NCI-H1417 (cell line): ENCODE measurements at regions not wholly inside any gene's neighbourhood (a gene's known extent, or its start where the extent isn't known, plus 50 kb on each side); places are given as distances from the start of the nearest gene placed in this dataset.
A peak's percentile ranks its signal among the peaks of the same experiment; 100 is the strongest.
"Not testable (repeated sequence)": the region's sequence is repeated elsewhere in the genome, so short reads cannot be mapped to it uniquely, and the experiment has no call there.

ENCODE experiments used
- DNase-seq, 3 experiments: peaks; one replicate each; lab custom pipeline; 2025; lab: John Stamatoyannopoulos, UW

DNA sequence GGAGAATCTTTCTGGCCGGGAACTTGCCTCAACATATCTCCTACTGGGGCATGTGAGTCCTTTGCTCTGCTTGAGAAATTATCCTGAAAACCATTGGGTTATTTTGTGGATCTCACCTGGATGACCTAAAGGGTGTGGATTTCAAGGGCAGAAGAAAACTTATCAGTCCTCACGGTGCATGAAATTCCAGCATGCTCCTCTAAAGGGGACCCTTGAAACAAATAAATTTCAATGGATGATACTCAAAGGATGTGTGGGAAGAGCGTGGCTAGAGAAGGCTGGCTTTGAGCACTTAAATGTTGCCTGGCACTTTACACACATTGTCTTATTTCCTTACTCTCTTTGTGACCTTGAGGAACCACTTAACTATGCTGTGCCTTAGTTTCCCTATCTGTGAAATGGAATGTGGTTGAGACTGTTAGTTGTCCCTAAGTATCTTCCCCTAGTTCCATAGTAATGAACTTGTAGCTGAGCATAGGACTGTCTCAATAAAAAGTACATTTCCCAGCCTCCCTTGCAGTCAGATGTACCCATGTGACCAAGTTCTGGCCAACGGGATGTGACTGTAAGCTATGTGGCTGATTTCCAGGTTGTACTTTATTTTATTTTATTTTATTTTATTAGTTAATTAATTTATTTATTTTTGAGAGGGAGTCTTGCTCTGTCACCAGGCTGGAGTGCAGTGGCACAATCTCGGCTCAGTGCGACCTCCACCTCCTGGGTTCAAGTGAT is 81.9 kb upstream of the PTPN1 start:
- no peak for DNase-seq

DNA sequence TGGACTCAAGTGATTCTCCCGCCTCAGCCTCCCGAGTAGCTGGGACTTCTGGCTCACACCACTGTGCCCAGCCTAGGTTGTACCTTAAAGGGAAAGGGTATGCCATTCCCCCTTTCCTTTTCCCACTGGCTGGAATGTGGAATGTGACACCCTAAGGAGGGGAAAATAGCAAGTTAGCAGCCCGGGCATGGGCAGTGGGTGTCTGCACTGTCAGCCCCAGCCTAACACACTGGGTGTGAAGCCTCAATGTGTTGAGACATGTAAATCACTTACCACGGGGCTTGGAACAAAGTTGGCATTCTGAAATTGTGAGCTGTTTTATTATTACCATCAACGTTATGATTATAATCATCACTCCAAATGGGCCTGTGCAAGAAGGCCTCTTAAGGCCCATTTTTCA is 80.8 kb upstream of the PTPN1 start:
- no peak for DNase-seq

DNA sequence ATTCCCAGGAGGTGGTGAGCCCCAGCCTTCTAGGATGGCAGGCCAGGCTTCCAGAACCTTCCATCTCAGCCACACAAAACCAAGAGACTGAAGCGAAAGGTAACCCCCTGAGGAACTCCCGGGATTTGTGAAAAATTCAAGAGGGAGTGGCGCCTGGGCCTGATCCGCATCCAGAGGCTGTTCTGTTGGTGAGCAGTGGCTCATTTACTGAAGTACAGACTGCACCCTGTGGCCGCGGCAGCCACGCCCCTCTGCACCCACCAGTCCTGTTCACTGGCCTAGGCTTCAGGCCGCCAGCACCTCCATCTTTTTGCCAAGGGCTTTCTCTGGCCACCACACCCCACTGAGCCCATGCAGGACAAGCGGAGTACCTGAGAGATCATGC is 79.1 kb upstream of the PTPN1 start:
- DNase-seq, result no peak

DNA sequence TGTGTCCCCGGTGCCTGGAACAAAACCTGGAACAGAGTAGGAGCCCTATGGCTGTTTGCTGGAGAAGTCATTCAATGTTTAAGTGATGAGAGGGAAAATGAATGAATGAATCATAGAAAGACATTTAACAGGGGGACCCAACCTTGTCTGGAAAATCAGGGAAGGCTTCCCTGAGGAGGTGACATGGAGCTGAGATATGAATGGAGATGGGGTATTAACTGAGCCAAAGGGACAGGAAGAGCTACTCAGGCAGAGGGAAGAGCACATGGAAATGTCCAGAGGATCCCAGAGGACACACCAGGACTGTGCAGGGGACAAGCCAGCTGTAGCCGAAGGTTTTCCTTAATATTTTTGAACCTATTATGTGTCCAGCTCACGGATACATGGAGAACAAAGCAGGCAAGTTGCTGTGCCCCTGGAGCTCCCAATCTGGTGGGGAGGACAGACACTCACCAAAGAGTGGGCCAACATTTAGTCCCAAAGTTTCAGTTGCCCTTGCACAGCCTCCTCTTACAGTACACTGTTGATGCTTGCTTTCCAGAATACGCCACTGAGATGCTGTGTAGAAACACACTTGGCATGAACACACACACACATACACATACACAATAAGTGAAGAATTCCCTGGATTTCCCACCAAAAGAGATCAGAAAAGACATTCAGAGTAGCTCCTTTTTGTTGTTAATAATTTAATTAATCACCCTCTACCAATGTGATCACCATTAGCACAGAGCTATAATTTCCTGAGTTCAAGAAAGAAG is 77.0 kb upstream of the PTPN1 start:
- no peak for DNase-seq

DNA sequence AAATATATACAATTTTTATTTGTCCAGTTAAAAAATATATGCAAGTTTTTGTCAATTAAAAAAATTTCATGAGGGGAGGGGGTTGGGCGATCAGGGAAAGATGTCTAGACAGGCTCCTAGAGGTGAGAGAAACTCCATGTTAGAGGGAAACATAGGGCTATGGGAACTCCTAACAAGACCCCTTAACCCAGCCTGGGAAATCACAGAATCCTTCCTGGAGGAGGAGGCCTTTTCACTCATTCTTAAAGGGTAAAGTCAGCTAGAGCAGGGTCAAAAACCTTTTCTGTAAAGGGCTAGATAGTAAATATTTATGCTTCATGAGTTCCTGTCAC is 75.9 kb upstream of the PTPN1 start:
- no peak for DNase-seq

DNA sequence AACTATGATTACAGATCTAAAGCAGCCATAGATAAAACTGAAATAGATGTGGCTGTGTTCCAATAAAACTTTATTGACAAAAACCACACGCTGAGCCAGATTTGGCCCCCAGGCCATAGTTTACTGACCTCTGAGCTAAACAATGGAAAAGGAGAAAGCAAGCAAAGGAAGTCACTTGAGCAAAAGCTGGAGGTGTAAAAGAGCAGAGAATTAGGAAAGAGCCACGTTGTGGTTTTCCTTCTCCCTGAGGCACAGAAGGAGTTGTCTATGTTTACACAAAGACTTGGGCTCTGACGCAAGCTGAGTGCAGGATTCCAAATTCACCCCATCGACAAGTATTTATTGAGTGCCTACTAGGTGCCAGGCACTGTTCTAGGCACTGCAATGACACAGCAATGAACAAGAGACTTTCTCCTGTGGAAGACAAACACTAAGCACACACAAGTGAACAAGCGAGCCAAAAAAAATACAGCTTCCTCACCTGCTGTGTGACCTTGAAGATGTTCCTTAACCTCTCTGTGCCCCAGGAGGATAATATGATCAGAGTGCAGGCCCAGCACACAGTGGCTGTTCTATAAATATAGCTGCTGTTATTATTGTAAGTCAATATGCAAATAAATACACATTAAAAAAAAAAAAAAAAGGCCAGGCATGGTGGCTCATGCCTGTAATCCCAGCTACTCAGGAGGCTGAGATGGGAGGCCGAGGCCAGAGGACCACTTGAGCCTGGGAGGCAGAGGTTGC is 75.4 kb upstream of the PTPN1 start:
- DNase-seq, result no peak

DNA sequence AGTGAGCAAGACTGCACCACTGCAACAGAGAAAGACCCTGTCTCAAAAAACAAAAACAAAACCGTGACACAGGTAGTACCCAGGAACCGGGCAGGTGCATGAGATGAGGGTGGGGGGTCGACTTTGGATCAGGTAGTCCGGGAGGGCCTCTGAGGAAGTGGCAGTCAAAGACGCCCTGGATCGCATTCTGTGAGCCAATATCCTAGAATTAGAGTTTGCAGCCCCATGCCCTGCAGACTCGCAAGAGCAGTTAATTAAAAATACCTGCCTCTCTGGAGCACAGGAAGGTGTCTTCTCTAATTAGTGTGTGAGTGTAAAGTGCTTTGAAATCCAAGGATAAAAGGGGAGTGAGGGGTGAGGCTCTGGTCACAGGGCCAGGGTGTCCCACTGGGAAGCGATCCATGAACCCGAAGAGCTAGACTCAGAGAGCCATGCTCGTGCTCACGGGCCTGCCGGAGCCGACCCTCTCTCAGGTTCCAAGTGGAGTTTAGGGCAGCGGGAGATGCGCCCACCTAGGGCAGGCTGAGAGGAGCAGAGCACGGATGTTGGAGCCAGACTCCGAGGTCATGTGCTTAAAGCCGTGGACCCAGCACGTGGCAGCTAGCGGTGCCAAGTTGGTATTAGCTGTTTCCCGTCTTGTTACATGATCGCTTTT is 74.7 kb upstream of the PTPN1 start:
- no peak for DNase-seq

DNA sequence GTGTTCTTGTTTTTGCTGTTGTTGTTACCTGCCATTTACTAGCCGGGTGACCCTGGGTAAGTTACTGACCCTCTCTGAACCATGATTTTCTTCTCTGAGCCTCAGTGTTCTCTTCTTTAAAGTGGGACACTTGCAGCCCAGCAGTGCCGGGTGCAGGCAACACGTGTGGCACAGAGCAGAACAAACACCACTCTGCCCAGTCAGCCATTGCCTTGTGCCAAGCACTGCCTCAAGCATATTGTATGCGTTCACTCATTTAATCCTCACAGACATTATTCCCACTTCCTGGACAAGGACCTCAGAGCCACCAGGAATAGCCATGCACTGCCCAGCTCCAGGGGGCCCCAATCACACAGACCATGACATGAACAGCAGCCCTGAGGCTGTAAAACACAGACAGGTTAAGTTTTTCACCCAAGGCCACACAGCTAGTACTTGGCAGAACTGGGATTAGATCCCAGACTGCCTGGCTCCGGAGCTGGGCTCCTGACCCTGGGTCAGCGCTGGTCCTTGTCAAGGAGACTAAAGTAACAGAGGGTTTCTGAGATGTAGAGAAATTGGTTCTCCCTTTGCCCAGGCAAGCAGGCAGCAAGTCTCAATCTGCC is 74.0 kb upstream of the PTPN1 start:
- no peak for DNase-seq

DNA sequence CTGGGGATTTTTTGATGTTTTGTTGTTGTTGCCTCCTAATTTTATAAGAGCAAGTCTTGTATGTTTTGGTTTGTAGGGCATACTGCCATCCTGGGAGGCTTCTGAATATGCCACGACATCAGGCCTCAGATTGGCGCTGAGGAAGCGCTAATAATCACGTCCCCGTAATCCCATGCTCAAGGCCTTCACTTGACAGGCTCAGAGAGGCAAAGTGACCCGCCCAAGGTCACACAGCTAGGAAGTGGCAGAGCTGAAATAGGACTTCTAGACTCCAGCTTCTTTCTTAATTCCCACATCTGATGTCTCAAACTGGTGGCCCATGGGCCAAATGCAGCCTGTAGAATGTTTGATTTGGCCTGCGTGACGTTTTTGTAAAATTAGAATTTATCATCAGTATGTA is 73.5 kb upstream of the PTPN1 start:
- DNase-seq, result no peak

DNA sequence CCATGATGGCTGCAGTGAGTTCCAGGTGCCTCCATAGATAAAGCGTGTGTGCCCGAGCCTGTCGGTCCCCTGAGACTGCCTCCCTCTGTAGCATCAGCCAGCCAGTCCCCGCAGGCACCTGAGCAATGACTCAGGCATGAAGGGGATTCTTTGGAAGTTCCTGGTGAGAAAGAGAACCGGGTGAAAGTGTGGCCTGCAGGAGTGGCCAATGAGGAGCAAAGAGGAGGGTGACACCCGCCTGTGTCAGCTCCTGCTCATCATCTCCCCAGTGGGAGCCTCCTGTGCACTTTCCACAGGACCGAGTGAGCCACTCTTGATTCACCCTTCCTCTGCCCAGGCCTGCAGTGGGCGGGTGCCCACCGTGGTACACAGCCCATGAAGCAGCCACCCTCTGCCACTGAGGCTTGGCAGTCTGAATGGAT is 71.2 kb upstream of the PTPN1 start:
- DNase-seq, result no peak

DNA sequence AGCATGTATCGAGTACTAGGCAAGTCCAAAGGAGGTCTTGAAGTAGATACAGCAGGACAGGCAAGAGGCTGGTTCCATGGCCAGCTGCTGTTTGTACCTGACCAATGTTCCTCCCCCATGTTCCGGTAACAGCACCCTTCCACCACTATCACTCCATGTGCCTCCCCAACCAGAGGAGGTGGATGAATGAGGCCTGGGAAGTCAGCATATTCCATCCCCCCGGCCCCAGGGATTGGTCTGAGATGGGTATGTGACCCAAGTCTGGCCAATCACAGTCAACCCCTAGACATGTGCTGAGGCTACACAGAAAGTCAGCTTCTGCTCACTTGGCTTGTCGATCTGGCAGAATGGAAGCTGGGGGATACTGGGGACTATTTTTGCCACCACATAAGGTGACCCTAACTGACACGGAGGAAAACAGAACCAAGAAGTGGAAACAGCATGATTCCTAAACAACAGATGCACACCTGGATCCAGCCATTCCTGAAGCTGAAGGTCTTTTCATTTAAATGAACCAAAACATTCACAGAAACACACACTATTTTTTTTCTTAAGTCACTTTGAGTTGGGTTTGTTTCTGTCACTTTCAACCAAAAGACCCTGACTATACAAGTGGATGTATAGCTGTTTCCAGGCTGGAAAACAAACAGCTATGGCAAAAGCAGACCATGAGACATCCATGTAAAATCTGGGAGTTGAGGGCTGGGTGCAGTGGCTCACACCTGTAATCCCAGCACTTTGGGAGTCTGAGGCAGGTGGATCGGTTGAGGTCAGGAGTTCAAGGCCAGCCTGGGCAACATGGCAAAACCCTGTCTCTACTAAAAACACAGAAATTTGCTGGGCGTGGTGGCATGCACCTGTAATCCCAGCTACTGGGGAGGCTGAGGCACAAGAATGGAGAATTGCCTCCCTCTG is 70.4 kb upstream of the PTPN1 start:
- no peak for DNase-seq

DNA sequence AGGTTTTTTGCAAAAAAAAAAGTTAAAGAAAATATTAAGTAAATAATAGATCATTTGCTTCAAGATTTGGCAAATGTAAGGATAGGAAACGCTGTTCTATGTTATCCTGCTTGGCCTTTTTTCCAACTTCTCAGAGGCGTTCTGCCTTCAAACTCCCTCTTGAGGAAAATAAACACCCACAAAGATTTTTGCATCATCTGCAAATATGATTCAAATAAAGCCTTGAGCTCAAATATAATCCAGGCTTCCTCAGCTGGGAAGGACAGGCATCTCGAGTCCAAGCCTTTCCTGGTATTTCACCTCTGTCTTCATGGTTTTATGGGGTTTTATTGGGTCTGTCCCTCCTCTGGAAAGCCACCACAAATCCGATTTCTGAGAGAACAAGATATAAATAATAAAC is 67.7 kb upstream of the PTPN1 start:
- no peak for DNase-seq

DNA sequence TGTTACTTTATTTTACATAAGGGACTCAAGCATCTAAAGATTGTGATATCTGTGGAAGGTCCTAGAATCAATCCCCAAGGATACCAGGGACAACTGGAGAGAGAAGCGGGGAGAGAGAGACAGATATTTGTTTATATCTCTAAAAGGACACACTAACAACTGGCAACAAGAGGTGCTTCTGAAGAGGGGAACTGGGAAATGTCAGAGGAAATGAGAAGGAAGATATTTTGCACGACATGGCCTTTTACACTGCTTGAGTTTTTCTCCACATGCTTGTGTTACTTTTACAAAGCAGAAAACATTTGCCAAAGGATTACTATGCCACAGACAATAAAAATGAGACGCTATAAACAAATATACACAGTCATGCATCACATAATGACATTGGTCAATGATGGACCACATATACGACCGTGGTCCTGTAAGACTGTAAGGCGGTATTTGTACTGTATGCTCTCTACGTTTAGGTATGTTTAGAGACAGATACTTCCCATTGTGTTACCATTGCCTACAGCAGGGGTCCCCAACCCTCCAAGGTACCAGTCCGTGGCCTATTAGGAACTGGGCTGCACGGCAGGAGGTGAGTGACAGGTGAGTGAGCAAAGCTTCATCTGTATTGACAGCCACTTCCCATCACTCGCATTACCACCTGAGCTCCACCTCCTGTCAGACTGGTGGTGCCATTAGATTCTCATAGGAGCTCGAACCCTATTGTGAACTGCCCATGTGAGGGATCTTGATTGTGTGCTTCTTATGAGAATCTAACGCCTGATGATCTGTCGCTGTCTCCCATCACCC is 64.6 kb upstream of the PTPN1 start:
- DNase-seq, result peak in 1 of 3 experiments; percentile 25

DNA sequence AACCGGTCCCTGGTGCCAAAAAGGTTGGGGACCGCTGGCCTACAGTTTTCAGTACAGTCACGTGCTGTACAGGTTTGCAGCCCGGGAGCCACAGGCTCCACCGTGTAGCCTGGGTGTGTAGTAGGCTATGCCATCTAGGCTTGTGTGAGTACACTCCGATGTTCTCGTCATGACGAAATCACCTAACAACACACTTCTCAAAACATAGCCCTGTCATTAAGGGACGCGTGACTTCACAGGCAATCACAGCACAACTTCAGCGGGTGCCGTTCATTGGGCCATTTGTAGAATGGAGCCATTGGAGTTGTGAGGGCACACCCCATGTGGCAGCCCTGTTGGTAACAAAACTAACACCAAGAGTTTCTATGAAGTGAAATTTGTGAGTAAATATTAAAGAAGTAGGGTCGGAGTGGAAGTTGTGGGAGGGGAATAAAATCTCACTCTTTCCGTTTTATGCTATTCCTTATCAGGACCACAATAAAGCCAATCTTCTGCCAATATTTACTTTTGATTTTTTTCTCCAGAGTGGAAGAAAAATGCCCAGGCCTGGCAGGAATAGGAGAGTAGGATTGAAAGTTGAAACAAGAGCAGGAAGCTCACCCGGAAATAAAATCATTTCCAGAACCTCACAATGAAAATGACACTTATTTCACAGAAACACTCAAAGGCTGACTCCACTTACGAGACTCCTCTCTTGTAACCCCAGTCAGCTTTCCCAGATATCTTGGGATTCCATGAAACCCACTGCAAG is 63.7 kb upstream of the PTPN1 start:
- DNase-seq, result no peak

DNA sequence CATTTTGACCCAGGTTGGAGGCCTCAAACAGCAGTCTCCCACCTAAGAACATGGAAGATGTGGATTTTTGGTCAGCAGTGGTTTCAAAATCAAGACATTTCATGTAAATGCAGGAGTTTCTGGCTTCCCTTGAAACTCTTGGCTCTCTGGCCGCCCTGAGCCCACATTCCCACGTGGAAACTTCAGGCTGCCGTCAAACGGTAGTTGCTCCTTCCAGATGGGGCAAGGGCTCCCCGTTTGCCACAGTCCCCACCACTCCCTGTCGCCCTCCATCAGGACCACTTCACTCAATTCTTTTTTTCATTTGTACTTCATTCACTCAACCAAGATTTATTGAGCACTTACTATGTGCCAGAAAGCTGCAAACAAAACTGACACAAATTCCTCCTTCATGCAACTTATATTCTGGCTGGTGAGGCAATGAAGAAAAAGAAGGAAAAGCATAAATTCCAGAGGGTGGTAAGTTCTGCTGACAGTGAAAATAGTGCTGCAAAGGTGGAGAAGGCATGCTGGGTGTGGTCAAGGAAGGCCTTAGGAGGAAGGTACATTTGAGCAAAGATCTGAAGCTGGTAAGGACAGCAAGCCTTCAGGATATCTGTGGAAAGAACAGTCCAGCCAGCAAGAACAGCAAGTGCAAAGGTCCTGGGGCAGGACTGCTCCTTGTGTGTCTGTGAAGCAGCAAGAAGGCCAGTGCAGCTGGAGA is 62.9 kb upstream of the PTPN1 start:
- DNase-seq, result no peak

DNA sequence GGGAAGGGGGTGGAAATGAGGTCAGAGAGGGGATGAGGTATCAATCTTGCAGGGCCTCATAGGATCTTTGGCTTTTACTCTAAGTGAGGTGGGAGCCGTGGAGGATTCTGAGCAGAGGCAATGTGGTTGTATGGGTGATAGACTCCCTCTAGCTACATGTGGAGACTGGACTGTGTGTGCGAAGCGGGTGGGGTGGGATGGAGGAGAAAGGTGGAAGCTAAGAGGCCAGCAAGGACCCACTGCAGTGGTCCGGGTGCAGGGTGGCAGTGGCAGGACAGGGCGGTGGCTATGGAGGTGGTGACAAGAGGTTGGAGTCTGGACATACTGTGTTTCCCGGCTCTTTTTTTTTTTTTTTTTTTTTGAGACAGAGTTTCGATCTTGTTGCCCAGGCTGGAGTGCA is 62.4 kb upstream of the PTPN1 start:
- no peak for DNase-seq

DNA sequence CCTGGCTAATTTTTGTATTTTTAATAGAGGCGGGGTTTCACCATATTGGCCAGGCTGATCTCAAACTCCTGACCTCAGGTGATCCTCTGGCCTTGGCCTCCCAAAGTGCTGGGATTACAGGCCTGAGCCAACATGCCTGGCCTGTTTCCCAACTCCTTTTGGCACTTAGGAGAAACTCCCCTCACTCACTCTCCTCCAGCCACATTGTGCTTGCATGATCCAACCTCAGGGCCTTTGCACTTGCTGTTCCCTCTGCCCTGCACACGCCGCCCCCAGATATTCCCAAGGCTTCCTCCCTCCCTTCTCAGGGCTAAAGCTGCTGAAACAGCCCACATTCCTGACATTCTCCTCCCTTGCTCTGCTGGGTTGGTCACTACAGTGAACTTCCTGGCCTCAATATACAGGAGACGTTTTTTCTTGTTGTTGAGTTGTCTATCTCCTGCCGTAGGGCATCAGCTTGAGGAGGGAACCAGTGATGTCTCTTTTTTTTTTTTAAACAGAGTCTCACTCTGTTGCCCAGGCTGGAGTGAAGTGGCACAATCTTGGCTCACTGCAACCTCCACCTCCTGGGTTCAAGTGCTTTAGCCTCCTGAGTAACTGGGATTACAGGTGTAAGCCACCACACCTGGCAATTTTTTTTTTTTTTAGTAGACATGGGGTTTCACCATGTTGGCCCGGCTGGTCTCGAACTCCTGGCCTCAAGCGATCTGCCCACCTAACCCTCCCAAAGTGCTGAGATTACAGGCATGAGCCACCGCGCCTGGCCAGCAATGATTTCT is 61.4 kb upstream of the PTPN1 start:
- DNase-seq, result not testable (repeated sequence)
